ENCODE measurements at regions not wholly inside any gene's neighbourhood (a gene's known extent, or its start where the extent isn't known, plus 50 kb on each side); places are given as distances from the start of the nearest gene placed in this dataset.
A peak's percentile ranks its signal among the peaks of the same experiment; 100 is the strongest.
"Not testable (repeated sequence)": the region's sequence is repeated elsewhere in the genome, so short reads cannot be mapped to it uniquely, and the experiment has no call there.

- DNase-seq (ENCODE audit: low read depth in 4 of 4, low spot score in 3 of 4) = not testable (repeated sequence)
These were observed 984.3 kb downstream of the AACS start for GRCh38 chr12:126049501-126049900.

- no peak for DNase-seq (ENCODE audit: low read depth in 4 of 4, low spot score in 3 of 4)
These were observed 986.4 kb downstream of the AACS start for GRCh38 chr12:126051611-126052107.

GRCh38 chr12:126055521-126055920 is 990.3 kb downstream of the AACS start:
- no peak for DNase-seq (ENCODE audit: low read depth in 4 of 4, low spot score in 3 of 4)

GRCh38 chr12:126061777-126062176 is 996.5 kb downstream of the AACS start:
- no peak for DNase-seq (ENCODE audit: low read depth in 4 of 4, low spot score in 3 of 4)

GRCh38 chr12:126064028-126064427 is 998.8 kb downstream of the AACS start:
- no peak for DNase-seq (ENCODE audit: low read depth in 4 of 4, low spot score in 3 of 4)

GRCh38 chr12:126067626-126068329 is 1002.5 kb downstream of the AACS start:
- DNase-seq (ENCODE audit: low read depth in 4 of 4, low spot score in 3 of 4) = no peak

GRCh38 chr12:126069549-126070165 is 1004.4 kb downstream of the AACS start:
- DNase-seq (ENCODE audit: low read depth in 4 of 4, low spot score in 3 of 4) = peak in 2 of 4 donors; percentile 12 to 18

- no peak for DNase-seq (ENCODE audit: low read depth in 4 of 4, low spot score in 3 of 4)
These were observed 1011.3 kb downstream of the AACS start for GRCh38 chr12:126076515-126076914.

- no peak for DNase-seq (ENCODE audit: low read depth in 4 of 4, low spot score in 3 of 4)
These were observed 1018.7 kb downstream of the AACS start for GRCh38 chr12:126083926-126084325.

GRCh38 chr12:126084480-126084879 is 1019.2 kb downstream of the AACS start:
- no peak for DNase-seq (ENCODE audit: low read depth in 4 of 4, low spot score in 3 of 4)

- no peak for DNase-seq (ENCODE audit: low read depth in 4 of 4, low spot score in 3 of 4)
These were observed 1021.0 kb downstream of the AACS start for GRCh38 chr12:126086242-126086641.

GRCh38 chr12:126087692-126088091 is 1022.5 kb downstream of the AACS start:
- DNase-seq (ENCODE audit: low read depth in 4 of 4, low spot score in 3 of 4) = no peak

GRCh38 chr12:126093908-126094307 is 1028.7 kb downstream of the AACS start:
- no peak for DNase-seq (ENCODE audit: low read depth in 4 of 4, low spot score in 3 of 4)

GRCh38 chr12:126095748-126096510 is 1030.7 kb downstream of the AACS start:
- no peak for DNase-seq (ENCODE audit: low read depth in 4 of 4, low spot score in 3 of 4)

GRCh38 chr12:126106706-126107105 is 1041.5 kb downstream of the AACS start:
- no peak for DNase-seq (ENCODE audit: low read depth in 4 of 4, low spot score in 3 of 4)

GRCh38 chr12:126107659-126108058 is 1042.4 kb downstream of the AACS start:
- no peak for DNase-seq (ENCODE audit: low read depth in 4 of 4, low spot score in 3 of 4)

GRCh38 chr12:126108247-126108646 is 1043.0 kb downstream of the AACS start:
- DNase-seq (ENCODE audit: low read depth in 4 of 4, low spot score in 3 of 4) = no peak

GRCh38 chr12:126112141-126112540 is 1046.9 kb downstream of the AACS start:
- DNase-seq (ENCODE audit: low read depth in 4 of 4, low spot score in 3 of 4) = no peak

GRCh38 chr12:126112849-126113248 is 1047.6 kb downstream of the AACS start:
- no peak for DNase-seq (ENCODE audit: low read depth in 4 of 4, low spot score in 3 of 4)

- no peak for DNase-seq (ENCODE audit: low read depth in 4 of 4, low spot score in 3 of 4)
These were observed 1049.2 kb downstream of the AACS start for GRCh38 chr12:126114441-126114840.

- no peak for DNase-seq (ENCODE audit: low read depth in 4 of 4, low spot score in 3 of 4)
These were observed 1052.3 kb downstream of the AACS start for GRCh38 chr12:126117502-126117901.

All from right renal pelvis (tissue), 4 donors.